IMR-90 (cell line): ENCODE measurements at regions not wholly inside any gene's neighbourhood (a gene's known extent, or its start where the extent isn't known, plus 50 kb on each side); places are given as distances from the start of the nearest gene placed in this dataset.

Experiments
- FOS ChIP-seq: fragments of 150-350 bp; IDR thresholded peaks from 2 replicates; pipeline ENCODE4 v1.6.1; 2016; ENCODE audit warnings: low read depth, low read length
- MAFK ChIP-seq: IDR thresholded peaks from 2 replicates; pipeline ENCODE4 v1.6.1; 2012; ENCODE audit warnings: low read depth, low read length, improper control_type of control experiment
- MAZ ChIP-seq: IDR thresholded peaks from 2 replicates; pipeline ENCODE4 v1.6.1; 2012; ENCODE audit warnings: low read depth, mild to moderate bottlenecking, low read length, improper control_type of control experiment, moderate library complexity, borderline replicate concordance
- MXI1 ChIP-seq: IDR thresholded peaks from 2 replicates; pipeline ENCODE4 v1.6.1; 2012; ENCODE audit warnings: low read depth, mild to moderate bottlenecking, low read length, moderate library complexity, borderline replicate concordance
- NFE2L2 ChIP-seq: fragments of 150-350 bp; IDR thresholded peaks from 2 replicates; pipeline ENCODE4 v1.6.1; 2016; ENCODE audit warnings: low read depth, mild to moderate bottlenecking, low read length
- POLR2A ChIP-seq: IDR thresholded peaks from 2 replicates; pipeline ENCODE4 v1.6.1; 2012; ENCODE audit warnings: mild to moderate bottlenecking, low read depth, low read length
- RAD21 ChIP-seq: IDR thresholded peaks from 2 replicates; pipeline ENCODE4 v1.6.1; 2012; ENCODE audit warnings: low read length, improper control_type of control experiment
- RCOR1 ChIP-seq: IDR thresholded peaks from 2 replicates; pipeline ENCODE4 v1.6.1; 2012; ENCODE audit warnings: mild to moderate bottlenecking, low read length, improper control_type of control experiment; ENCODE audit not compliant: insufficient replicate concordance
- SMC3 ChIP-seq: fragments of 150-350 bp; IDR thresholded peaks from 2 replicates; pipeline ENCODE4 v1.6.1; 2016; ENCODE audit warnings: low read depth, mild to moderate bottlenecking, antibody characterized with exemption, low read length, moderate library complexity
- TF ChIP-seq, protein P1 (sequence below): conservative IDR thresholded peaks from 2 replicates; pipeline ENCODE4 v1.5.1; 2012; ENCODE audit warnings: mild to moderate bottlenecking, low read depth, low read length, improper control_type of control experiment
- TF ChIP-seq, protein P2 (sequence below): fragments of 150-350 bp; IDR thresholded peaks from 2 replicates; pipeline ENCODE4 v1.6.1; 2016; ENCODE audit warnings: low read depth, mild to moderate bottlenecking, low read length, moderate library complexity, borderline replicate concordance
- TF ChIP-seq, protein P3 (sequence below): fragments of 150-350 bp; IDR thresholded peaks from 2 replicates; pipeline ENCODE4 v1.6.1; 2017; ENCODE audit warnings: mild to moderate bottlenecking, antibody characterized with exemption, low read length, low read depth

DNA sequence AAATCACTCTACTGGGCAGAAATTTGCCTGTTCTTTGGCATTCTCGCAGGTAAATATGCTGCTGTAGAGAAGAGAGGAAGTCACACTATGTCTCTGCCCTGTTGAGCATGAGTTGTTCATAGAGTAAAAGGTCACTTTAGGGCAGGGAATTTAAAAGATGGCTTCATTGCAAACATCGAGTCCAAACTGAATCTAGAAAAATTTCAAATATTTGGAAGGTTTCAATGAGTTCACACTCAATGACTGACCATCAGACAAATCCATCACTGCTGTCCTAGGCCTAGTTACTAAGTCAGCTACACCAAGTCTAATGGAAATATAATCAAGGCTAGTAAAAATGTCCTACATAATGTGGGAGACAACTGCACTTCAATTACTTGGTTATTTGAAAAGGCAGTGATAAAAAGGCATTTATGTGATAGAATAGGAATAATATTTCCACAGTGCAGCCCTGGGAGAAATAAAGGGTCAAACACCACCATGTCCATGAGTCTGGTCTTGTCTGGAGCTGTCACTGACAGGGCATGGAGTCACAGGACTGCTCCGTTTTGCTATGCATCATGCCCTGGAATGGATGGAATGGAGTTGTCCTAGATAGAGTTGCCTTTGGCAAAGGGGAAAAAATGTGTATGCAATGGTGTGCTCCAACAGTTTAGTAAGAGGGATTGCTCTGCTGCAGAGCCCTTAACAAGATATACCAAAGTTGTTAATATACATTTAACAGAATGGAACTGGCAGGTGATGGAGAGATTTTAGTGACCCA, 218.5 kb upstream of the DAPK1 start:
- TF ChIP-seq, protein P1, sequence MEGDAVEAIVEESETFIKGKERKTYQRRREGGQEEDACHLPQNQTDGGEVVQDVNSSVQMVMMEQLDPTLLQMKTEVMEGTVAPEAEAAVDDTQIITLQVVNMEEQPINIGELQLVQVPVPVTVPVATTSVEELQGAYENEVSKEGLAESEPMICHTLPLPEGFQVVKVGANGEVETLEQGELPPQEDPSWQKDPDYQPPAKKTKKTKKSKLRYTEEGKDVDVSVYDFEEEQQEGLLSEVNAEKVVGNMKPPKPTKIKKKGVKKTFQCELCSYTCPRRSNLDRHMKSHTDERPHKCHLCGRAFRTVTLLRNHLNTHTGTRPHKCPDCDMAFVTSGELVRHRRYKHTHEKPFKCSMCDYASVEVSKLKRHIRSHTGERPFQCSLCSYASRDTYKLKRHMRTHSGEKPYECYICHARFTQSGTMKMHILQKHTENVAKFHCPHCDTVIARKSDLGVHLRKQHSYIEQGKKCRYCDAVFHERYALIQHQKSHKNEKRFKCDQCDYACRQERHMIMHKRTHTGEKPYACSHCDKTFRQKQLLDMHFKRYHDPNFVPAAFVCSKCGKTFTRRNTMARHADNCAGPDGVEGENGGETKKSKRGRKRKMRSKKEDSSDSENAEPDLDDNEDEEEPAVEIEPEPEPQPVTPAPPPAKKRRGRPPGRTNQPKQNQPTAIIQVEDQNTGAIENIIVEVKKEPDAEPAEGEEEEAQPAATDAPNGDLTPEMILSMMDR: no peak
- TF ChIP-seq, protein P2, sequence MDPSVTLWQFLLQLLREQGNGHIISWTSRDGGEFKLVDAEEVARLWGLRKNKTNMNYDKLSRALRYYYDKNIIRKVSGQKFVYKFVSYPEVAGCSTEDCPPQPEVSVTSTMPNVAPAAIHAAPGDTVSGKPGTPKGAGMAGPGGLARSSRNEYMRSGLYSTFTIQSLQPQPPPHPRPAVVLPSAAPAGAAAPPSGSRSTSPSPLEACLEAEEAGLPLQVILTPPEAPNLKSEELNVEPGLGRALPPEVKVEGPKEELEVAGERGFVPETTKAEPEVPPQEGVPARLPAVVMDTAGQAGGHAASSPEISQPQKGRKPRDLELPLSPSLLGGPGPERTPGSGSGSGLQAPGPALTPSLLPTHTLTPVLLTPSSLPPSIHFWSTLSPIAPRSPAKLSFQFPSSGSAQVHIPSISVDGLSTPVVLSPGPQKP: no peak
- no peak for TF ChIP-seq RAD21
- TF ChIP-seq, protein P3, sequence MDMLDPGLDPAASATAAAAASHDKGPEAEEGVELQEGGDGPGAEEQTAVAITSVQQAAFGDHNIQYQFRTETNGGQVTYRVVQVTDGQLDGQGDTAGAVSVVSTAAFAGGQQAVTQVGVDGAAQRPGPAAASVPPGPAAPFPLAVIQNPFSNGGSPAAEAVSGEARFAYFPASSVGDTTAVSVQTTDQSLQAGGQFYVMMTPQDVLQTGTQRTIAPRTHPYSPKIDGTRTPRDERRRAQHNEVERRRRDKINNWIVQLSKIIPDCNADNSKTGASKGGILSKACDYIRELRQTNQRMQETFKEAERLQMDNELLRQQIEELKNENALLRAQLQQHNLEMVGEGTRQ: no peak
- no peak for TF ChIP-seq MXI1
- TF ChIP-seq SMC3: no peak
- no peak for TF ChIP-seq POLR2A
- TF ChIP-seq MAZ: no peak
- no peak for TF ChIP-seq FOS
- no peak for TF ChIP-seq RCOR1
- TF ChIP-seq NFE2L2: no peak
- no peak for TF ChIP-seq MAFK
